H1 (cell line): ENCODE measurements at regions not wholly inside any gene's neighbourhood (a gene's known extent, or its start where the extent isn't known, plus 50 kb on each side); places are given as distances from the start of the nearest gene placed in this dataset.

Experiments
- CTCF ChIA-PET: fragments of 300-600 bp; sonication (Branson Sonifier 250); formaldehyde crosslinking; loops from one replicate; lab custom pipeline; 2021; ENCODE audit not compliant: partially characterized antibody; lab: Charles Lee
- POLR2A ChIA-PET: fragments of 300-600 bp; sonication (Branson Sonifier 250); formaldehyde crosslinking; loops from one replicate; lab custom pipeline; 2021; ENCODE audit warnings: inconsistent platforms; ENCODE audit not compliant: partially characterized antibody; lab: Charles Lee
- DNase-seq, 2 experiments: peaks; one replicate each; pipeline versions ENCODE4 v3.0.0 to v3.0.0-alpha.2; 2010 to 2022; ENCODE audit warnings: low spot score in 2 of 2, low read depth in 1 of 2, mixed read lengths in 1 of 2
- FAIRE-seq: peaks from 2 replicates; lab custom pipeline; 2011; peaks lifted over from hg19 to GRCh38; lab: Jason Lieb, UNC
- H2AFZ ChIP-seq: 2 replicates; pipeline ENCODE4 v1.8.1; 2012; ENCODE audit warnings: low read length, inconsistent platforms
- H2AK5ac ChIP-seq: 2 replicates; pipeline ENCODE4 v1.6.1; 2013; ENCODE audit warnings: low read depth, low read length
- H2BK120ac ChIP-seq: replicated peaks from 2 replicates; pipeline ENCODE3; 2013; ENCODE audit warnings: low read depth, low read length, inconsistent platforms
- H2BK12ac ChIP-seq: 2 replicates; pipeline ENCODE4 v1.6.1; 2013; ENCODE audit warnings: low read depth, low read length
- H2BK15ac ChIP-seq: 2 replicates; pipeline ENCODE4 v1.6.1; 2013; ENCODE audit warnings: low read length
- H2BK20ac ChIP-seq: 2 replicates; pipeline ENCODE4 v1.6.1; 2013; ENCODE audit warnings: low read length
- H2BK5ac ChIP-seq: 2 replicates; pipeline ENCODE4 v1.6.1; 2013; ENCODE audit warnings: low read depth, low read length
- H3K14ac ChIP-seq: 2 replicates; pipeline ENCODE4 v1.6.1; 2013; ENCODE audit warnings: inconsistent platforms; ENCODE audit not compliant: insufficient read length
- H3K18ac ChIP-seq: 2 replicates; pipeline ENCODE4 v1.6.1; 2013; ENCODE audit warnings: low read length; ENCODE audit errors: extremely low read depth
- H3K23ac ChIP-seq: 2 replicates; pipeline ENCODE4 v1.6.1; 2013; ENCODE audit warnings: inconsistent platforms; ENCODE audit not compliant: insufficient read length
- H3K23me2 ChIP-seq: 2 replicates; pipeline ENCODE4 v1.6.1; 2013; ENCODE audit warnings: low read depth, low read length
- H3K27ac ChIP-seq: 2 replicates; pipeline ENCODE4 v1.6.1; 2011; ENCODE audit warnings: low read depth, low read length, inconsistent platforms
- H3K27me3 ChIP-seq, 4 experiments: replicated peaks in 1 of 4; 1 replicate in 1 of 4; 2 replicates in 3 of 4; pipeline versions ENCODE4 v1.6.1 to v1.8.1; 2011 to 2013; ENCODE audit warnings: low read length in 3 of 4, mild to moderate bottlenecking in 3 of 4, inconsistent platforms in 2 of 4, mixed read lengths in 2 of 4, moderate library complexity in 1 of 4; ENCODE audit not compliant: control insufficient read depth in 3 of 4, insufficient read depth in 3 of 4; ENCODE audit errors: extremely low read depth in 1 of 4
- H3K36me3 ChIP-seq, 4 experiments: 2 replicates each; pipeline versions ENCODE4 v1.6.1 to v1.8.1; 2011 to 2013; ENCODE audit warnings: mild to moderate bottlenecking in 4 of 4, low read length in 3 of 4, moderate library complexity in 2 of 4, control low read depth in 1 of 4, inconsistent platforms in 1 of 4; ENCODE audit not compliant: insufficient read depth in 4 of 4, control insufficient read depth in 2 of 4
- H3K4ac ChIP-seq: replicated peaks from 2 replicates; pipeline ENCODE3; 2013; ENCODE audit warnings: low read length, low read depth, mixed read lengths, inconsistent platforms; ENCODE audit not compliant: insufficient read length
- H3K4me1 ChIP-seq, 4 experiments: replicated peaks in 1 of 4; 1 replicate in 1 of 4; 2 replicates in 3 of 4; pipeline versions ENCODE4 v1.6.1 to v1.8.1; 2011 to 2013; ENCODE audit warnings: low read length in 3 of 4, inconsistent platforms in 2 of 4, mixed read lengths in 1 of 4; ENCODE audit not compliant: insufficient read depth in 4 of 4, control insufficient read depth in 3 of 4
- H3K4me2 ChIP-seq, 2 experiments: 2 replicates each; pipeline versions ENCODE4 v1.6.1 to v1.8.1; 2011 to 2013; ENCODE audit warnings: low read depth in 2 of 2, low read length in 2 of 2, control low read depth in 1 of 2, inconsistent platforms in 1 of 2, mild to moderate bottlenecking in 1 of 2; ENCODE audit not compliant: insufficient read depth in 1 of 2
- H3K4me3 ChIP-seq, 4 experiments: fragments of 200-600, 300-600 bp in 1 of 4; sonication (generic), shearing (Covaris generic), sonication (Bioruptor Twin) in 1 of 4; 2 replicates each; pipeline versions ENCODE4 v1.5.1 to v1.8.1; 2011 to 2016; ENCODE audit warnings: low read length in 4 of 4, low read depth in 3 of 4, control low read depth in 2 of 4, inconsistent platforms in 2 of 4, mild to moderate bottlenecking in 2 of 4, mixed read lengths in 1 of 4, moderate library complexity in 1 of 4; ENCODE audit not compliant: insufficient read depth in 2 of 4; ENCODE audit errors: extremely low read depth in 1 of 4
- H3K56ac ChIP-seq: replicated peaks from 2 replicates; pipeline ENCODE3; 2013; ENCODE audit warnings: low read depth, mild to moderate bottlenecking, mixed read lengths, low read length, inconsistent platforms; ENCODE audit not compliant: insufficient read length
- H3K79me1 ChIP-seq: 2 replicates; pipeline ENCODE4 v1.6.1; 2013; ENCODE audit warnings: low read depth, low read length, control low read depth
- H3K79me2 ChIP-seq, 2 experiments: 2 replicates each; pipeline versions ENCODE4 v1.6.1 to v1.8.1; 2012 to 2013; ENCODE audit warnings: low read length in 2 of 2, mild to moderate bottlenecking in 2 of 2, inconsistent platforms in 1 of 2; ENCODE audit not compliant: insufficient read depth in 2 of 2, control insufficient read depth in 1 of 2
- H3K9ac ChIP-seq, 4 experiments: replicated peaks in 1 of 4; 1 replicate in 1 of 4; 2 replicates in 3 of 4; pipeline versions ENCODE4 v1.6.1 to v1.8.1; 2011 to 2013; ENCODE audit warnings: low read depth in 3 of 4, low read length in 3 of 4, control low read depth in 2 of 4, mild to moderate bottlenecking in 2 of 4, moderate library complexity in 2 of 4, inconsistent platforms in 1 of 4; ENCODE audit errors: extremely low read depth in 1 of 4
- H3K9me3 ChIP-seq, 2 experiments: 2 replicates each; pipeline versions ENCODE4 v1.6.1 to v1.8.1; 2012 to 2013; ENCODE audit warnings: mild to moderate bottlenecking in 2 of 2, moderate library complexity in 2 of 2, control low read depth in 1 of 2, inconsistent platforms in 1 of 2, low read depth in 1 of 2, low read length in 1 of 2, mixed read lengths in 1 of 2; ENCODE audit not compliant: insufficient read depth in 2 of 2
- H4K20me1 ChIP-seq, 2 experiments: replicated peaks in 1 of 2; 2 replicates each; pipeline versions ENCODE3 to v1.8.1; 2011 to 2013; ENCODE audit warnings: inconsistent platforms in 2 of 2, low read length in 2 of 2, mild to moderate bottlenecking in 1 of 2; ENCODE audit not compliant: insufficient read depth in 2 of 2, control insufficient read depth in 1 of 2
- H4K5ac ChIP-seq: 2 replicates; pipeline ENCODE4 v1.6.1; 2013; ENCODE audit warnings: low read length, low read depth, mixed read lengths, inconsistent platforms; ENCODE audit not compliant: insufficient read length
- H4K8ac ChIP-seq: 2 replicates; pipeline ENCODE4 v1.8.0; 2013; ENCODE audit warnings: mild to moderate bottlenecking, moderate library complexity, low read length, inconsistent platforms; ENCODE audit not compliant: insufficient read depth; ENCODE audit errors: extremely low read depth
- H4K91ac ChIP-seq: replicated peaks from 2 replicates; pipeline ENCODE3; 2013; ENCODE audit warnings: low read length, mixed read lengths, inconsistent platforms; ENCODE audit not compliant: insufficient read length
- BRCA1 ChIP-seq: IDR thresholded peaks from 2 replicates; pipeline ENCODE4 v1.6.1; 2012; ENCODE audit warnings: low read depth, low read length, improper control_type of control experiment
- CEBPB ChIP-seq: IDR thresholded peaks from 2 replicates; pipeline ENCODE4 v1.6.1; 2012; ENCODE audit warnings: low read depth, low read length
- CHD2 ChIP-seq: IDR thresholded peaks from 2 replicates; pipeline ENCODE4 v1.6.1; 2012; ENCODE audit warnings: low read length, improper control_type of control experiment
- CTBP2 ChIP-seq: IDR thresholded peaks from 2 replicates; pipeline ENCODE4 v1.7.0; 2011; ENCODE audit warnings: borderline replicate concordance, mild to moderate bottlenecking, moderate library complexity, mixed read lengths, low read length; ENCODE audit not compliant: insufficient read depth, insufficient read length
- EGR1 ChIP-seq: IDR thresholded peaks from 2 replicates; pipeline ENCODE4 v1.6.1; 2011; ENCODE audit warnings: low read depth, low read length, borderline replicate concordance
- HDAC6 ChIP-seq: IDR thresholded peaks from one replicate; pipeline ENCODE4 v1.7.1; 2012; ENCODE audit warnings: low read depth, mild to moderate bottlenecking, inconsistent platforms, low read length, moderate library complexity
- JUND ChIP-seq: IDR thresholded peaks from 2 replicates; pipeline ENCODE4 v1.6.1; 2011; ENCODE audit warnings: mild to moderate bottlenecking, improper control_type of control experiment, low read length
- POLR2AphosphoS5 ChIP-seq: IDR thresholded peaks from 2 replicates; pipeline ENCODE4 v1.6.1; 2011; ENCODE audit warnings: low read depth, low read length
- SIRT6 ChIP-seq: IDR thresholded peaks from one replicate; pipeline ENCODE4 v1.7.1; 2012; ENCODE audit warnings: low read length, inconsistent platforms
- SP2 ChIP-seq: IDR thresholded peaks from 2 replicates; pipeline ENCODE4 v1.6.1; 2012; ENCODE audit warnings: mild to moderate bottlenecking, low read length, inconsistent platforms
- WGBS, 2 experiments: shearing (Covaris generic) in 1 of 2; methylation state at CpG; one replicate each; pipeline versions ENCODE4 v1.1.6 to v1.1.7; 2013 to 2015; ENCODE audit warnings: low lambda C conversion rate in 2 of 2, mixed read lengths in 2 of 2, inconsistent platforms in 1 of 2, low coverage in 1 of 2, missing lambda C conversion rate in 1 of 2; ENCODE audit not compliant: insufficient replicate concordance in 2 of 2, insufficient coverage in 1 of 2, insufficient read length in 1 of 2; ENCODE audit errors: extremely low coverage in 1 of 2, missing lambda C conversion rate in 1 of 2; 5-methylcytosine and 5-hydroxymethylcytosine counted together
- TF ChIP-seq, protein P1 (sequence below): IDR thresholded peaks from 2 replicates; pipeline ENCODE4 v1.6.1; 2012; ENCODE audit warnings: inconsistent platforms

DNA sequence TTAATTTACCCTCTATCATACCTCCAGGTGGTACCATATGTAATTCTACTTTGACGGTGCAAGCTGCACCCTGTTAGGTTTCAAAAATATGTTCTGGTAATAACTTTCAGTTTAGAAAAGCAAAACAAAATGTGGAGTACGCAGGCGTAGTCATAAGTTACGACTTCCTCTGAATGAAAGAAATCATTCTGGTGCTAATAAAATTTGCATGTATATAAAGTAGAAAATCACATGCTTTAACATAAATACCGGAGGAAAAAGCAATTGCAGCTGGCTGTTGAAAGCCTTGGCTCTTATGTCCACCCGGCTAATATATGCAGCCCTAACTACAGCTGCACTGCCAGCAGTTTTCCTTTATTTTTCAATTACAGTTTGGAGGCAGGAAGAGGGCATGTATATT lies 65.2 kb upstream of the TMPRSS15 start:
- no peaks in the 10 kb centered on the region for H3K9me3 ChIP-seq
- no peak overlapping the region for H3K18ac ChIP-seq
- no peaks in the 10 kb centered on the region for H3K23me2 ChIP-seq
- 90% methylated on average over 6 of the region's 6 CpGs; no CpG with 5 or more reads in 1 of the 2 experiments for WGBS, 2 experiments
- ChIA-PET CTCF (no interaction called here), POLR2A (no interaction called here)
- no peak overlapping the region for H3K9ac ChIP-seq
- no peak overlapping the region for H3K4ac ChIP-seq
- H2AFZ ChIP-seq = no peak overlapping the region
- H3K4me1 ChIP-seq = peaks cover 0 to 3% (median 0%) of the 10 kb centered on the region in 4 experiments; a peak in 1 of 7 replicates
- no peak overlapping the region for H2BK12ac ChIP-seq
- no peak overlapping the region for H4K8ac ChIP-seq
- FAIRE-seq (no peak), DNase-seq (no peak)
- no peaks in the 10 kb centered on the region for H4K20me1 ChIP-seq
- no peak overlapping the region for H2BK5ac ChIP-seq
- no peak overlapping the region for H3K4me3 ChIP-seq
- no peak overlapping the region for H3K56ac ChIP-seq
- no peak overlapping the region for H2BK20ac ChIP-seq
- no peak overlapping the region for H2AK5ac ChIP-seq
- H3K27ac ChIP-seq = no peak overlapping the region
- no peaks in the 10 kb centered on the region for H3K79me1 ChIP-seq
- H3K14ac ChIP-seq = no peak overlapping the region
- H4K91ac ChIP-seq = no peak overlapping the region
- H2BK120ac ChIP-seq = no peak overlapping the region
- no peak overlapping the region for H2BK15ac ChIP-seq
- H3K4me2 ChIP-seq = no peak overlapping the region
- no peaks in the 10 kb centered on the region for H3K27me3 ChIP-seq
- H3K23ac ChIP-seq = no peak overlapping the region
- H4K5ac ChIP-seq = no peak overlapping the region
- no peaks in the 10 kb centered on the region for H3K36me3 ChIP-seq
- H3K79me2 ChIP-seq = no peaks in the 10 kb centered on the region
- no peak for TF ChIP-seq CHD2
- TF ChIP-seq, protein P1, sequence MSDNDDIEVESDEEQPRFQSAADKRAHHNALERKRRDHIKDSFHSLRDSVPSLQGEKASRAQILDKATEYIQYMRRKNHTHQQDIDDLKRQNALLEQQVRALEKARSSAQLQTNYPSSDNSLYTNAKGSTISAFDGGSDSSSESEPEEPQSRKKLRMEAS = no peak
- TF ChIP-seq JUND = no peak
- no peak for TF ChIP-seq CTBP2
- no peak for TF ChIP-seq HDAC6
- no peak for TF ChIP-seq POLR2AphosphoS5
- TF ChIP-seq CEBPB = no peak
- no peak for TF ChIP-seq BRCA1
- TF ChIP-seq SP2 = no peak
- no peak for TF ChIP-seq EGR1
- no peak for TF ChIP-seq SIRT6
